ENCODE measurements at regions not wholly inside any gene's neighbourhood (a gene's known extent, or its start where the extent isn't known, plus 50 kb on each side); places are given as distances from the start of the nearest gene placed in this dataset.
"Not testable (repeated sequence)": the region's sequence is repeated elsewhere in the genome, so short reads cannot be mapped to it uniquely, and the experiment has no call there.

DNA sequence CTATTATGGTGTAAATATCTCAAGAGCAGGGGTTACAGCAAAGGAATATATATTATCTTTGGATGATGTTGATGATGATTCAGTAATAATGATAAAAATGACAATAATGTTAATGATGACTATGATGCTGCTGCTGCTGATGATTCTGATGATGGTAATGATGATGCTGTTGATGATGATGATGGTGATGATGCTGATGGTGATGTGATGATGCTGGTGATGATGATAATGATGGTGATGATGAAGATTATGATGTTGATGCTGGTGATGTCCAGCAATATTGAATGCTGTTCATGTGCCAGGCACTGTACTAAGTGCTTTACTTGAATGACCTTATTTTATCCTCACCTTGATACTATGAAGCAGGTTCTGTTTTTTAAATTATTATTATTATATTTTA is 226.0 kb upstream of the ANKH start:
- H3K36me3 ChIP-seq, result no peaks in the 10 kb centered on the region
- H3K27ac ChIP-seq, result no peak overlapping the region
- no peak overlapping the region for H3K4me3 ChIP-seq (ENCODE audit: low read depth in 1 of 2, low read length in 1 of 2)
- TF ChIP-seq, protein P1, sequence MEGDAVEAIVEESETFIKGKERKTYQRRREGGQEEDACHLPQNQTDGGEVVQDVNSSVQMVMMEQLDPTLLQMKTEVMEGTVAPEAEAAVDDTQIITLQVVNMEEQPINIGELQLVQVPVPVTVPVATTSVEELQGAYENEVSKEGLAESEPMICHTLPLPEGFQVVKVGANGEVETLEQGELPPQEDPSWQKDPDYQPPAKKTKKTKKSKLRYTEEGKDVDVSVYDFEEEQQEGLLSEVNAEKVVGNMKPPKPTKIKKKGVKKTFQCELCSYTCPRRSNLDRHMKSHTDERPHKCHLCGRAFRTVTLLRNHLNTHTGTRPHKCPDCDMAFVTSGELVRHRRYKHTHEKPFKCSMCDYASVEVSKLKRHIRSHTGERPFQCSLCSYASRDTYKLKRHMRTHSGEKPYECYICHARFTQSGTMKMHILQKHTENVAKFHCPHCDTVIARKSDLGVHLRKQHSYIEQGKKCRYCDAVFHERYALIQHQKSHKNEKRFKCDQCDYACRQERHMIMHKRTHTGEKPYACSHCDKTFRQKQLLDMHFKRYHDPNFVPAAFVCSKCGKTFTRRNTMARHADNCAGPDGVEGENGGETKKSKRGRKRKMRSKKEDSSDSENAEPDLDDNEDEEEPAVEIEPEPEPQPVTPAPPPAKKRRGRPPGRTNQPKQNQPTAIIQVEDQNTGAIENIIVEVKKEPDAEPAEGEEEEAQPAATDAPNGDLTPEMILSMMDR (IDR thresholded peaks at IDR 0.05), result no peak
- H3K4me1 ChIP-seq (ENCODE audit: control insufficient read depth in 1 of 2, insufficient read depth in 1 of 2, low read depth in 1 of 2, low read length in 1 of 2), result no peaks in the 10 kb centered on the region
- H3K9me3 ChIP-seq, result no peaks in the 10 kb centered on the region
- no peaks in the 10 kb centered on the region for H3K27me3 ChIP-seq

DNA sequence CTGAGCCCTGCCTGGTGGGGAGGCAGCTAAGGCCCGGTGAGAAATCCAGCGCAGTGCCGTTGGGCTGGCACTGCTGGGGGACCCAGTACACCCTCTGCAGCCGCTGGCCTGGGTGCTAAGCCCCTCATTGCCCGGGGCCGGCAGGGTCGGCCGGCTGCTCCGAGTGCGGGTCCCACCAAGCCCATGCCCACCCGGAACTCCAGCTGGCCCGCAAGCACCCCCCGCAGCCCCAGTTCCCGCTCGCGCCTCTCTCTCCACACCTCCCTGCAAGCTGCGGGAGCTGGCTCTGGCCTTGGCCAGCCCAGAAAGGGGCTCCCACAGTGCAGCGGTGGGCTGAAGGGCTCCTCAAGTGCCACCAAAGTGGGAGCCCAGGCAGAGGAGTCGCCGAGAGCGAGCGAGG is 225.1 kb upstream of the ANKH start:
- H3K4me1 ChIP-seq (ENCODE audit: control insufficient read depth in 1 of 2, insufficient read depth in 1 of 2, low read depth in 1 of 2, low read length in 1 of 2); H3K9me3 ChIP-seq; H3K27ac ChIP-seq; H3K27me3 ChIP-seq; H3K4me3 ChIP-seq (ENCODE audit: low read depth in 1 of 2, low read length in 1 of 2); H3K36me3 ChIP-seq: not testable (repeated sequence)

DNA sequence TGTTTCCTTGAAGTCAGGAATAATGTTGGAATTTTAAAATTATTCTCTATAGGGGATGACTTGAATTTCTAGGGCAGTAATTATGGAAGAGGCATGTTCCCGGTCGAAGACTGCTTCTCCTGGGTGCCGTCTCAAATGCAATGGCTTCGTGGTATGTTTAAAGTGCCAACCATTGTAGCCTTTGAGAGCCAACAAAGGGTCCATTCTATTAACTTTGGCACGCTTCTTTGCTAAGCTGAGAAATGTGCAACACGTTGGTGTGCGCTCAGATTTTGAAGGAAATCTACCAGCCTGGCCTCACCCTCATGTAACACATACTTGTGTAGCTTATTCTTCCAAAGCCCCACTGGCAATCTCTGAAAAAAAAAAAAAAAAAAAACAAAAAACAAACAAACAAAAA is 221.2 kb upstream of the ANKH start:
- TF ChIP-seq, protein P1 (IDR thresholded peaks at IDR 0.05), result no peak
- H3K9me3 ChIP-seq, result no peaks in the 10 kb centered on the region

DNA sequence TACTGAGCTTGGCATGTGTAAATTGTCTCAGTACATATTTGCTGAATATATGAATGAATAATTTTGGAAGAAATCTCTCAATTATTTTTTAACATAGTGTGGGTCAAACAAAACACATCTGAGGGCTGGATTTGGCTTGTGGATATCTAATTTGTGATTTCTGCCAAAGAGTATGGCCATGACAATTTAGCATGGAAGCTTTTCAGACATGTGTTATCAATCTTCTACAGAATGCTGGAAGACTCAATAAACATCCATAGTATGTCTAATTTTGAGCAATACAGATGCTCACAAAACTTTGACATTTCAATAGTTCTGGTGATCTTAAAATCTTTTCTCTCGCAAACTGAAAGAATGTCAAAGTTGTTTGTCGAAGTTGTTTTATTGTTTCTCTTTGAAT is 214.1 kb upstream of the ANKH start:
- TF ChIP-seq, protein P1 (IDR thresholded peaks at IDR 0.05), result no peak
- H3K4me1 ChIP-seq (ENCODE audit: control insufficient read depth in 1 of 2, insufficient read depth in 1 of 2, low read depth in 1 of 2, low read length in 1 of 2), result no peaks in the 10 kb centered on the region
- no peaks in the 10 kb centered on the region for H3K27me3 ChIP-seq
- no peaks in the 10 kb centered on the region for H3K9me3 ChIP-seq
- no peak overlapping the region for H3K4me3 ChIP-seq (ENCODE audit: low read depth in 1 of 2, low read length in 1 of 2)
- H3K36me3 ChIP-seq, result no peaks in the 10 kb centered on the region
- no peak overlapping the region for H3K27ac ChIP-seq

More for the DNA sequence above, 221.2 kb upstream of the ANKH start:
- no peaks in the 10 kb centered on the region for H3K36me3 ChIP-seq
- no peaks in the 10 kb centered on the region for H3K27me3 ChIP-seq
- no peak overlapping the region for H3K27ac ChIP-seq
- H3K4me1 ChIP-seq (ENCODE audit: control insufficient read depth in 1 of 2, insufficient read depth in 1 of 2, low read depth in 1 of 2, low read length in 1 of 2), result no peaks in the 10 kb centered on the region
- no peak overlapping the region for H3K4me3 ChIP-seq (ENCODE audit: low read depth in 1 of 2, low read length in 1 of 2)

DNA sequence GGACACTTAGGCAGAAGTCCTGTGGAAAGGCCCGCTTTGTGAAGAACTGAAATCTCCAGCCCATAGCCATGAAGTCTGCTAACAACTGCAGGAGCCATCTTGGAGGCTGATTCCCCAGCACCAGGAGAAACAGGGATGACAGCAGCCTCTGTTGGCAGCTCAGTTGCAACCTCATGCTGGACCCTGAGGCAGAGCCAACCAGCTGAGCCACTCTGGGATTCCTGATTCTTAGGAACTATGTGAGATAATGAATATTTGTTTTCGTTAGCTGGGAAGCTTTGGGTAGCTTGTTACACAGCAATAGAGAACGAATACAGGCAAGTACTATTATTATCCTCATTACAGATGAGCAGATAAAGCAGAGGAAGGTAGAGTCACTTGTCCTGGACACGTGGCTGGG is 210.5 kb upstream of the ANKH start:
- no peak overlapping the region for H3K4me3 ChIP-seq (ENCODE audit: low read depth in 1 of 2, low read length in 1 of 2)
- TF ChIP-seq, protein P1 (IDR thresholded peaks at IDR 0.05), result no peak
- H3K9me3 ChIP-seq, result no peaks in the 10 kb centered on the region
- H3K27me3 ChIP-seq, result no peaks in the 10 kb centered on the region
- no peaks in the 10 kb centered on the region for H3K36me3 ChIP-seq
- no peak overlapping the region for H3K27ac ChIP-seq
- H3K4me1 ChIP-seq (ENCODE audit: control insufficient read depth in 1 of 2, insufficient read depth in 1 of 2, low read depth in 1 of 2, low read length in 1 of 2), result no peaks in the 10 kb centered on the region

DNA sequence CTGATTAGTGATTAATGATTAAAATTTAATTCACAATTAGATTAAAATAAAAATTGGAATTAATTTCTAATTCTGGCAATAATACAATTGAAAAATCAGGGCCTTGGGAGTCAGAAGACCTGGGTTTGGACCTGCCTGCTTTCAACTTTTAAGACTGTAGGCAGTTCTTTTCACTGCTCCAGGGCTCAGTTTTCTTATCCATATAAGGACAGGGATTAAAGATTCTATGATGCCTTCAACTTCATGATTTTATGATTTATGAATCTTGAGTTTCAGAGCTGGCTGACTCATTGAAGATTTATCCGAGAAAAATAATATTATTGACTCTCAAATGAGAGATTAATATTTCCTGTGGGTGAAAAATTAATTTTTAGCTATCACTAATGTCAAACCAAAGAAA is 208.6 kb upstream of the ANKH start:
- H3K9me3 ChIP-seq, result no peaks in the 10 kb centered on the region
- TF ChIP-seq, protein P1 (IDR thresholded peaks at IDR 0.05), result no peak
- H3K4me1 ChIP-seq (ENCODE audit: control insufficient read depth in 1 of 2, insufficient read depth in 1 of 2, low read depth in 1 of 2, low read length in 1 of 2), result no peaks in the 10 kb centered on the region
- no peaks in the 10 kb centered on the region for H3K27me3 ChIP-seq
- H3K36me3 ChIP-seq, result no peaks in the 10 kb centered on the region
- no peak overlapping the region for H3K4me3 ChIP-seq (ENCODE audit: low read depth in 1 of 2, low read length in 1 of 2)
- no peak overlapping the region for H3K27ac ChIP-seq

Data from neutrophil (primary cell).